ENCODE measurements at regions not wholly inside any gene's neighbourhood (a gene's known extent, or its start where the extent isn't known, plus 50 kb on each side); places are given as distances from the start of the nearest gene placed in this dataset.

- TF ChIP-seq, protein P1, sequence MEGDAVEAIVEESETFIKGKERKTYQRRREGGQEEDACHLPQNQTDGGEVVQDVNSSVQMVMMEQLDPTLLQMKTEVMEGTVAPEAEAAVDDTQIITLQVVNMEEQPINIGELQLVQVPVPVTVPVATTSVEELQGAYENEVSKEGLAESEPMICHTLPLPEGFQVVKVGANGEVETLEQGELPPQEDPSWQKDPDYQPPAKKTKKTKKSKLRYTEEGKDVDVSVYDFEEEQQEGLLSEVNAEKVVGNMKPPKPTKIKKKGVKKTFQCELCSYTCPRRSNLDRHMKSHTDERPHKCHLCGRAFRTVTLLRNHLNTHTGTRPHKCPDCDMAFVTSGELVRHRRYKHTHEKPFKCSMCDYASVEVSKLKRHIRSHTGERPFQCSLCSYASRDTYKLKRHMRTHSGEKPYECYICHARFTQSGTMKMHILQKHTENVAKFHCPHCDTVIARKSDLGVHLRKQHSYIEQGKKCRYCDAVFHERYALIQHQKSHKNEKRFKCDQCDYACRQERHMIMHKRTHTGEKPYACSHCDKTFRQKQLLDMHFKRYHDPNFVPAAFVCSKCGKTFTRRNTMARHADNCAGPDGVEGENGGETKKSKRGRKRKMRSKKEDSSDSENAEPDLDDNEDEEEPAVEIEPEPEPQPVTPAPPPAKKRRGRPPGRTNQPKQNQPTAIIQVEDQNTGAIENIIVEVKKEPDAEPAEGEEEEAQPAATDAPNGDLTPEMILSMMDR (IDR thresholded peaks at IDR 0.05 in 4 of 5, conservative IDR thresholded peaks at IDR 0.05 in 1 of 5) = no peak
- no peak for TF ChIP-seq POLR2A (IDR thresholded peaks at IDR 0.05)
Observed at GRCh38 chr2:15751477-15751876, 159.8 kb downstream of the DDX1 start.
